ENCODE measurements at regions not wholly inside any gene's neighbourhood (a gene's known extent, or its start where the extent isn't known, plus 50 kb on each side); places are given as distances from the start of the nearest gene placed in this dataset.
"Not testable (repeated sequence)": the region's sequence is repeated elsewhere in the genome, so short reads cannot be mapped to it uniquely, and the experiment has no call there.

DNA sequence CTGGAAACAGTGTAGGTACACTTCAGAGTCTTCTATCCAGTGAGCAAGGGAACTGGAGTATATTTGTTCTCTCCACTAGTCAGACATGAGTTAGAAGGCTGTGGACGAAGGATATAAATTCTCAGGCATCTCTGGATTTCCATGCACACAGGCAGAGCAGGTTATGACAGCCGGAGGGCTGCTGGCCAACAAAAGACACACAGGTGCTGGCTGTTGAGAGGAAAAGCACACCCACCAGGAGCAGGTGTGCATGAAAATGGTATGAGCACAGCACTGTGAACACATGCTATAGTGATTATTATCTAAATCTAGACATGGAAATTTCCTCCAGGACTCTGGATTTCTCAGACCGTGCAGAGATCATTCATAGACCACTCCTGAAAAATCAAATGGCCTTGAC is 444.7 kb upstream of the RPS6KA3 start:
- DNase-seq: no peak

DNA sequence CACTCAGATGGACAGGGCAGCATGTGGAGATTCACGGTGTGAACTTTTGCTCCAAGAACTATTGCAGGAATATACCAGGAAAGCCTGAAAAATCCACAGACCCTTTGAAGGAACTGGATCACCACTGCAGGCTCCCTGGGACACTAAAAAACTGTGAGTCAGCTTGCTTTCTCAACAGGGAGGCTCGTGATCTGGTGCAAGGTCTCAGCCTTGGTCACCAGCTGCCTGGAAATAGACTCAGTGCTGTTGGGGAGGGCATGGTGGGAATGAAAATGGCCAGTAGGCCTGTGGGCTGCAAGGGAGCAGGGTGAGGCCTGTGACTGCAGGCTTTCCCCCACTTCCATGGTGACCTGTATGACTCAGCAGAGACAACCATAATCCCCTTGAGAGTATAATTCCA is 426.4 kb upstream of the RPS6KA3 start:
- no peak for DNase-seq

DNA sequence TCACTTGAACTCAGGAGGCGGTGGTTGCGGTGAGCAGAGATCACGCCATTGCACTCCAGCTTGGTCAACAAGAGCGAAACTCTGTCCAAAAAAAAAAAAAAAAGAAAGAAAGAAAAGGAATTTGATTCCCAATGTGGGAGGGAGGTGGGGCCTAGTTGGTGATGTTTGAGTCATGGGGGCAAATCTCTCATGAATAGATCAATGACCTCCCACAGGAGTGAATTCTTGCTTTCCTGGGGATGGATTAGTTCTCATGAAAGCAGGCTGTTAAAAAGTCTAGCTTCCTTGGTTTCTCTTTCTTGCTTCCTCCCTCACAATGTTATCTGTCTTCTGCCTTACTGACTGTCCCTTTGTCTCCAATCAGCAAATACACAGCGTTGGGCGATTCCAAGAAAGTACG is 419.5 kb upstream of the RPS6KA3 start:
- DNase-seq: no peak

DNA sequence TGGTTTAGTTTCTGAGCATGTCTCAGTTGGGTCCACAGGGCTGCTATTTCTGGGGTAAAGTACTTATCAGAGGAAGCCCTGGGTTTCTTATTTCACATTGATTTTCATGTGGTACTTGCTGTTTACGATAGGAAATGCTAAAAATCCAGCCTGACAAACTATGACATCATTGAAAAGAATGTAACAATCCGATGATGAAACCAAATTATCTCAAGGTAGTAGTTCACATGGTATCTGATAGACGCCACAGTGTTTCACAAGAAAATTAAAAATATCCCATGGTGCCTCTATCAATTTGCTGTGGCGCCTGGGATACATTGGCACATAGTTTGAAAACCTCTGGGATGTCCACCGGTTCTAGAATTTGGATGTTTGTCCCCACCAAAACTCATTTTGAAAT is 418.9 kb upstream of the RPS6KA3 start:
- DNase-seq: no peak

DNA sequence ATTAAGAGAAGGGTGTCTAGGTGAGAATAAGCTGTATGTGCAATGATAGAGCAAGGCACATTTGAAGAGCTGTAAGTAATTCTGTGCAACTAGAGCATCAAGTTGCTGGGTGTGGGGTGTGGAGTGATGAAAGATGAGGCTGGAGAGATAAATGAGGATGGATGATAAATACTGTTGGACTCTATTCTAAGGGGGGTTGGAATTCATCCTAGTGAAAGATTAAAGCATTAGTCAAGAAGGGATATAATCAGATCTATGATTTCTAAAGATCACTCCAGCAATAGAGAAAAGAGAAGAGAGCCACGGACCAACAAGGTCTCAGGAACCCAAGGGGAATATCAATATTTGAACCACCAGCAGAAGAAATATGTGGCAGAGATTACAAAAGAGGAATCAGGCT is 415.0 kb upstream of the RPS6KA3 start:
- no peak for DNase-seq

DNA sequence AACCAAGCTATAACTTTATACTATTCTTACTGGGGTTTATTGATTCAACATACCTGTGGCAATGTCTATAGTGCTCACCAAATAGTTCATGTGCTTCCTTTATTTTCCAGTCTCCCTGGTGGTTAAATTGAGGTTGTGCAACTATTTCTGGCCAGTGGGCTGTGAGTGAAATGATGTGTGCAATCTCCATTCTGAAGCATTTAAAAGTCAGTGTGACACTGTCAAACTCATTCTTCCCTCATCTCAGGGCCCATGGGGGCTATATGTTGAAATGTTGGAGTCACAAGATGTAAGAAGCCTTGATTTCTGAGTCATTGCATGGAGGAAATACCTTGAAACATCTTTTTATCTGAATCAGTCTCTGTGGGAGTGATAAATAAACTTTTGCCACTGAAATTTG is 414.3 kb upstream of the RPS6KA3 start:
- DNase-seq: no peak

DNA sequence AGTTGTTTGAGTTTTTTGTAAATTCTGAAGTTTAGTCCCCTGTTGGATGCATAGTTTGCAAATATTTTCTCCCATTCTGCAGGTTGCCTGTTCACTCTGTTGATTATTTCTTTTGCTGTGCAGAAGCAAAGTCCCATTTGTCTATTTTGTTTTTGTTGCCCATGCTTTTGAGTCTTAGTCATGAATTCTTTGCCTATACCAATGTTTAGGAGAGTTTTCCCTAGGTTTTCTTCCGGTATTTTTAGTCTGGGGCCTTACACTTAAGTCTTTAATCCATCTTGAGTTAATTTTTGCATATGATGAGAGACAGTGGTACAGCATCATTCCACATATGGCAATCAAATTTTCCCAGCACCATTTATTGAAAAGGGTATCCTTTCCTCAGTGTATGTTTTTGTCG is 405.8 kb upstream of the RPS6KA3 start:
- no peak for DNase-seq

DNA sequence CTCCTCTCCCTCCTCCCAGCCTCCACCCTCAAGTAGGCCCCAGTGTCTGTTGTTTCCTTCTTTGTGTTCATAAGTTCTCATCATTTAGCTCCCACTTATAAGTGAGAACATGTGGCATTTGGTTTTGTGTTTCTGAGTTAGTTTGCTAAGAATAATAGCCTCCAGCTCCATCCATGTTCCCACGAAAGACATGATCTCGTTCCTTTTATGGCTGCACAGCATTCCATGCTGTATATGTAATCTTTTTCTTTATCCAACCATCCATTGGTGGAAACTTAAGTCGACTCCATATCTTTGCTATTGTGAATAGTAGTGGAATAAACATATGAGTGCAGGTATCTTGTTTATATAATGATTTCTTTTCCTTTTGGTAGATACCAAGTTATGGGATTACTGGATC is 405.0 kb upstream of the RPS6KA3 start:
- DNase-seq: not testable (repeated sequence)

DNA sequence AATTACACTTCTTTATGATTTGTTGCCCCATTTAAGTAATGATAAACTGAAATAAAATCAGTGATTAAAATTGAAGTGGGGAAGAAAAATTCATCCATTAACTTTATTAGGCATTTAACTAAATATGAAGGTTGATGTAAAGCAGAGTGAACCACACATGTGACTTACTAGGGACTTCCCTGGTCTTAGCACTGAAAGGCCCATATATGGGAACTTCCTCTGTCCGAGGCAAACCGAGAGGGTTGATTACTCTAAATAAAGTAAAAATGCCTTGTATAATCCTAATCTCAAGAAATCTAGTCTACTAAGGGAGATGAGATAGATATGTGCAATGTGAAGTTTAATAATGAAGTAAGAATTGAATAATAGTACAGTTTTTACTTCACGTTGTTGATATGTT is 403.9 kb upstream of the RPS6KA3 start:
- DNase-seq: no peak

DNA sequence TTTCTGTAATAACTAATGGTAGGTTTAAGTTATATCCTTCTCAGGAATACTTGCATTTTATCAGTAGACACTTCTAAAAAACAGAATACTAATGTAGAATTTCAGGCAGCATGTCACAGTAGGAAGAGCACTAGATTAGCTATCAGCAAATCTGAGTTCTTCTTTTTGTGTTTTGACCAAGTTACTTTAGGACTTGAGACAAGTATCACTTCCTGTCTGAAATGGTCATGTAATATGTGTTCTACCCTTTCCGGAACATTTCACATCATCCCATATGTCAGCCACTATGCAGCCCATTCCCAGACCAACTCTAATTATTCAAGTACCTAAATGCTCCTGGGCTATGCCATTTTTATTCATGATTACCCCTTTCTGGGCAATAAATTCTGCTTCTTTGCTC is 401.8 kb upstream of the RPS6KA3 start:
- no peak for DNase-seq

DNA sequence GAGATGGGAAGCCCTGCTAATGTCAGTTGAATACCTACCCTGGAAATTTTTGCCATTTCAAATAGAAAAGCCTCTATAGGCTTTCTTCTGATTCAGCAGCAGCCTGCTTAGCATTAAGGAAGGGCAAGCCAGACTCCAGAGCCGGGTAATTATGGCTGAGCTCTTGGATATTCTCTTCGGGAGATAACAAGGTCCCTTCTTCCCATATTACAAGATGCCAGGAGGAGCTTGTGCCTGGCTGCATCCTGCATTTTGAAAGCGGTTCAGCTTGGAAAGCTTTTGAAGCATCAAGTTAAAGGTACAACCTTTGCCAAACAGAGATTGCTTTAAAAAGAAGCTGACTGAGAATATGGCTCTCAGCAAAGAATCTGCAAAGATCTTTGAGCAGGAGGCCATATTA is 399.6 kb upstream of the RPS6KA3 start:
- DNase-seq: no peak

DNA sequence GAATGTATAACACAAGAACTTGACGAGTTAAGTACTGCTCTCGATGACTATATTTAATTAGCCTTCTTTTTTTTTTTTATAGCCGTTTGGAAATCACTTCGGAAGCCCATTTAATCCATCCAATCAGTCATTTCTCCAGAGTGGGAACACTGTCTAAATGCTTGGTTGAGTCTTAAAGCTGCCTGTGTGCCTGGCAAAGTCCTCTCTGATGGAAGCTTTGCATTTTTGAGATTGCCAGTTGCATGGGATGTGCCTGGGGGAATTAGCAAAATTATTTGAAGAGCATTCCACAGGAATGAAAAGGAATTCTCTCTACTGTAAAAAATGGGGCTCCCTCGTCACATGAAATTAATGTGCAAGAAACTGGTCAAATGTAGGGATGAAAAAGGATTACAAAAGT is 398.8 kb upstream of the RPS6KA3 start:
- no peak for DNase-seq

DNA sequence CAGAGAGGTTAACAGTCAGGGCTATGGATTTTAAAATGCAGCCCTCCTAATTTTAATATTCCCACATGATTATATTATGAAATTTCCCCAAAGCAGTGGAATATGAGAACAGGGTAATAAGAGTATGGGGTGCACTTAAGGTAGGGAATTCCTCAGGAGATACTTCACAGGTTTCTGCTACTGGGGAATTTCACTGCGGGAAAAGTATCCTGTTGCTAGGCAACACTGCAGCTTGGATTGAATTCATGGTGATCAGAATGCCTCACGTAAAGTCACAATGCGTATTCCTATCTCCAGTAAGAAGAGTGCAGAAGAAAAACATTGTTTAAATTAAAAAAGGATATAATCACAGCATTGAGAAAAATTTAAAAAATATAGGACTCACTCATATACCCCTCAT is 398.1 kb upstream of the RPS6KA3 start:
- no peak for DNase-seq

DNA sequence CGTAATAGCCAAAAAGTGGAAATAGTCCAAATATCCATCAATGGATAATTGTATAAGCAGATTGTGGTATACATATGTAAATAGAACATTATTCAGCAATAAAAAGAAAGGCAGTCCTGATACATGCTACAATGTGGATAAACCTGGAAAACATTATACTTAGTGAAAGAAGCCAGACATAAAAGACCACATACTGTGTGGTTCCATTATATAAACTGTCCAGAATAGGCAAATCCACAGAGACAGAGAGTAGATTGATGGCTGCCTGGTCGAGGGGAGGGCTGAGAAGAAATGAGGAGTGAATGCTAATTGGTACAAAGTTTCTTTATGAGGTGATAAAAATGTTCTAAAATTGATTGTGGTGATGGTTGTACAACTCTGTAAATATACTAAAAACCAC is 397.4 kb upstream of the RPS6KA3 start:
- no peak for DNase-seq

DNA sequence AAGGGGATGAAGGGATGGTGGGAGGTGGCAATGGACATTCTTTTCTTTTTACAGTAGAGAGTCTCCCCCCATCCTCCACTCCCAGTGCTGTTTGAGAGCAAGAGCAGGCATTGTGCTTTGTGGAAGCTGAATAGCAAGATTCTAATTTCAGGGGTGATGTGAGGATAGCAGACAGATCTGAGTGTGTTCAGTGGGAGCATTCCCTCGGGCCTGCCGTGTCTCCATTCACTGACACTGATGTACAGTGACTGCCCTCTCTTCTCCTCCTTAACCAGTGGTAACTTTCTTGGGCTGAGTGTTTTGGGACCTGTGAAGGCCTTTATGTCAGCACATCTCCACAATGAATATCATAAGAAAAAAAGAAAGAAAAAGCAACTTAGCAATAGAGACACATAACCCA is 396.6 kb upstream of the RPS6KA3 start:
- no peak for DNase-seq

DNA sequence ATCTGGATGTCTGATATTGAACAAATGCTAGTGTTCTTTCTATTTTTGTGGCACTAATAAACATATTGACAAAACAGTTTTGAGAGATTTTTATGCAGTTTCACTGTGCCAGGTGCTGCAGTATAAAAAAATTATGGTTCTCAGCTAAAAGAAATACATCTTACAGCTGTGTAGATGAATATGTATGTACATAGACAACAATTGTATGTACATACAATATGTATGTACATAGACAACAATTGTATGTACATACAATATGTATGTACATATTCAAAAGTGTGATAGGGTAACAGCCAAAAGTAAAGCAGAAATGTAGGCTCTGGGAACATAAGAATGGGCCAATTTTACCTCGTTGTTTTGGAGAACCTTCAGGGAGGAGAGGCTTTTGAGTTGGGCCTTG is 390.0 kb upstream of the RPS6KA3 start:
- DNase-seq: no peak

DNA sequence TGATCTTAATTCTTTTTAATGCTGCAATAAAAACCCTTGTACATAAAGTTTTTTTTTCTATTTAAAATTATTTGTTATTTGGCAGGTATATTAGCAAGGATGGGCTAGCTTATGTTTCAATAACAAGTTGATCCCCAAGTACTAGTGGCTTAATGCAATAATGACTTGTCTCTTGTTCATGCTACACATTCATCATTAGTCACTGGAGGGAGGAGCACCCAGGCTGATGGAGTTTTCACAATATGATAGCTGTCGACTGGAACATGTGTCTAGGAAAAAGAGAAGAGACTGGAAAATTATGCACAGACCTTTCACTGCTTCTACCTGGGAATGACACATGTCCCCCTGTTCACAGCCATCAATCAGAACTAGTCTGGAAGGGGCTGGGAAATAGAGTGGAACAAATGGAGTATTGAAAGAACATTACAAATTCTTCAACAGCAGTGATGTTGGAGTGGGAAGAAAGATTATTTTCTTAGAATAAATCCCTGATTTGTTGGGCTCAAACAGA is 387.9 kb upstream of the RPS6KA3 start:
- DNase-seq: no peak

DNA sequence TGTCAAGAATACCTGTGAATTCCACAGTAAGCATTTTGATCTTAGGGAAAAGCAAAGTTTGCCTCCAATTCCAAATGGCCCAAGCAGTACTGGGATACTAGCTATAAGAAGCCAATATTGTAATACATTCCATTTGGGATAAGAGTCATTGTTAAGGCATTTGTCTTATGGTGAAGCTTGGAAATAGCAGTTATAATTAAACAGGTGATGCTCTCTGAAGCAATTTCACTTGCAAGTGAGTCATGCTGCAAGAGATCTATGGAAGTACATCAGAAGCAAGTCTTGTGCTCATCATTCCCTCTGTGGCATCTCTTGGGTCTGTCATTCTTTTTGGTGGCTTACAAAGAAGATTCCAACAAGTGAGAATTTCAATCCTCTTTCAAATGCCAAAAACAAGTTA is 386.4 kb upstream of the RPS6KA3 start:
- no peak for DNase-seq

DNA sequence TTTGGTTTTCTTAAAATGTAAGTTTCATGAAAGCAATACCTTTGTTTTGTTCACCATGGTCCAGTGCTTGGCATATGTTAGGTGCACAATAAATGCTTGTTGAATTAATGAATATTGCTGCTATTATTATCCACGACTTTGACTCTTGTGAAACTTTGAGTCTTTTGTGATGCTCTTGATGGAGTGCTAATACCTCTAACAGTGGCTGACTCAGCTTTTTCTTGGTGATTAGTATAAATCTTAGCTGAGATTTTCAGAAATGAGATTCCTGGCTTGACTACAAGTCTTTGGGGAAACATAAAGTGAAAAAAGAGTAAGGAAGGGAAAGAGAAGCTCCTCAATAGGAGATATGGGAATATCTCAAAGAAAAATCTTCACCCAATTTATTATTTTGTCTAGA is 375.2 kb upstream of the RPS6KA3 start:
- no peak for DNase-seq

DNA sequence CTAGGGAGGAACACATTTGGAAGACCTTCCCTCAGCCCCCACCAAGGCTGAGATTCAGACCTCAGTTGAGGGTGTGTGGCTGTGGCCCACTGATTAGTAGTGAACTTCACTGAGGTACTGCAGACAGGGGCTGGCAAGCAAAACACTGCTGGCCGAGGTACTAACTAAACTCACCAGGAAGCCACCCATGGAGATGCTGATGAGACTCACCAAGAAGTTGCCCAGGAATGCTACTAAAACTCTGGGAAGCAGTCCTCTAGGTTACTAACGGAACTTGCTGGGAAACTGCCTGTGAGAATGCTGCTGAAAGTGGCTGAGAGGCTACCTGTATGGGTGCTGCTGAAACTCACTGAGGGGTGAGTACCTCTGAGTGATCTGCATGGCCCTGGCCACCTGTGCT is 372.4 kb upstream of the RPS6KA3 start:
- no peak for DNase-seq

DNA sequence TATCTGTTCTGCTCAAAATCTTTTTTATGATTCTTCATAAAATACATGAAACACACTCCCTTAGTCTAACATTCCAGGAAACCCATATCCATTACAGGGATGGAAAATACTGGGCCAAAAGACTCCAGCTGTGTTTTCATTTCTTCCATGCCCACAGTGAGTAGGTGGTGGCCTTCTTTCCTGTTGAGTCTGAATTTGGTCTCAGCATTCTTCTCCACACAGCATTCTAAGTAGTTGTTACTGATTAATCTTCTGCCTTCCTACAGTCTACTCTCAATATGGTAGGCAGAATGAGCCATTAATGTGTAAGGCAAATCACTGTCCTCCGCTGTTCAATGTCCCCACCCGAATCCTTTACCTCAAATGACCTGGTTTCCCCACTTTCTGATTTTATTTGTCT is 370.6 kb upstream of the RPS6KA3 start:
- no peak for DNase-seq

DNA sequence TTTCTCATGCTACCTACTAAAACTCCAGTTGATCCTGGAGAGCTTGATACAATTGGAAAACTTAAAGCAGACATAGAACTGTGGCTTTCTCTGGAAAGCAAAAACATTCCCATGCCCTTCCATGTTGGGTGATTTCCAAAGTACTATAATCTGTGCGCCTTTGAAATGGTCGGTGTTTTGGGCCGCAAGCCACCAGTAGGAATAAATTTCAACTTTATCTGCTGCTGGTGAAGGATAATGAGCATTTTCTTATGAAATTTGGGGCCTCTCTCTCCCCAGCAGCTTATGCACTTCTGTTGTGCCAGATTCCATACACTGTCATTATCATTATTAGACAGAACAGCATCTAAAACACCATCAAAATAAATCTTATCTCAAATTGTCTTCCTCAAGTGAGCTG is 366.7 kb upstream of the RPS6KA3 start:
- no peak for DNase-seq

DNA sequence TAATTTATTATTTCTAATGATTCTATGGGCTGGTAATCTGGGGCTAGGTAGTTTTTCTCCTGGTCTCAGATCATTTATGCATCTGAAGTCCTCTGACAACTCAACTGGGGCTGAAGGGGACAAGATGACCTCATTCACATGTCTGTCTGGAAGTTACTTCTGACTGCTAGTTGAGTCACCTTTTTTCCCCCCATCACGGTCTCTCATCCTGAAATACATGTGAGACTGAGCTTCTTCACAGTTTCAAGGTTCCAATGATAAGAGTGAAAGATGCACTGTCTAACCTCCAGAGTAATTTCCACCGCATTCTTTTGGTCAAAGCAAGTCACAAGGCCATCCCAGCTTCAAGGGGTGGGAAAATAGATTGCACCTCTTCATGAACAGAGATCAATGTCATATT is 356.7 kb upstream of the RPS6KA3 start:
- no peak for DNase-seq

DNA sequence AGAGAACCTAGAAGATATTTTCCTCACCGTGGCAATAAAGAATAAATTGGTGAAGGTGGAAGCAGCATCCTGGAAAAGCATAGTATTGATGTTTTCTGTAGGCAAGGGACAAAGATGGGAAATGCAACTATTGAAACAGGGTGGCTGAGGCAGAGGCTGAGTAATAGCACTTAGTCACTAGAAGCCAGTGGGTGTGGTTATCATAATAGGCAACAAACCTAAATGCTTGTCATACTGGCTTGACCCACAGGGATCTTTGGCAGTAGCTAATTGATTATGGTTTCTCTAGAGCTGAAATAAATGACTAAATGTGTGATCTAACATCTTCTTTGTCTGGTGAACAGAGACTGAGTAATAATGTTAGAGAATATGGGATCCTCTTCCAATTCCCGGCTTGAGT is 353.6 kb upstream of the RPS6KA3 start:
- no peak for DNase-seq

DNA sequence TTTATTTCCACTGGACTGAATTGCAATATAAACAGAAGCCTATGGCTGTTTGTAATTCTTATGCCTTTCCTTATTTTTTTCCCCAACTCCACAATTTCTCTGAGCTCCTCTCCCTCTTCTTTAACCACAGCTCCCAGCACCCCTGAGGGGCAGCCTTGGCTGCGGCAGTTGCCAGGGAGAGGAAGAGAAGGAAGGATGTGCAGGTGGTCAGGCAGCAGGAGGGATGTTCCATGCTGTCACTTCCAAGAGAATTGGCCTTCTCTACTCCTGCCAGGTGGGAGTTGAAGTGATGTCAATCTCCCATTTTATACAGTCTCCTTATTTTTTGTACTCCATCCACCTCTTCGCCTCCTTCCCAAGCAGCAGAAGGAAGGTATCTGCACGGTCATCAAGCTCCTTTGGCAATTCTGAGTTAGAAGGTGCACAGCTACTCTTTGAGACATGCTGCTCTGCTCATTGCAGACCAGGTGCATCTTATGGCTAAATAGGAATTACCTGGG is 343.3 kb upstream of the RPS6KA3 start:
- DNase-seq: no peak

DNA sequence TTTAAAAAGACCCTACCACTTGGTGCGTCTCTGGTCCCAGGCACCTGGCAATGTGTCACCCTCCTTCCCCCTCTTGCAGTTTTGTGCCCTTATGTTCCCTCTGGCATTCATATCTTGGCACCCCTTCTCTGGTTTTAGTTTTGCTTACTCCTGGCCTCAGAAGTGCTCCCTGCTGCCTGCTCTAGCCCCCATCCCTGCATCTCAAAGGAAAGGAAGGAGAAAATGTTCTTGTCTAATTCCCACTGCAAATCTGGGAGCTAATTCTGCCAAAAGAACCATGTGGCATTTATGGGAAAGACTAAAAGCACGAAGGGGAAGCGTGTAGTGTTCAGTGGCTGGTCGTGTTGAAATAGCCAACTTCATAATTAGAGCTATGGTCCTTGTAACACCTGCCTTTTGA is 340.1 kb upstream of the RPS6KA3 start:
- no peak for DNase-seq
